Effector memory CD8-positive, alpha-beta T cell (primary cell): ENCODE measurements at regions not wholly inside any gene's neighbourhood (a gene's known extent, or its start where the extent isn't known, plus 50 kb on each side); places are given as distances from the start of the nearest gene placed in this dataset.

Experiments used
- ATAC-seq: fragments of 150-1000 bp; cut with Tn5 transposase; replicated peaks from 2 replicates; pipeline ENCODE4 v1.10.0; 2021; ENCODE audit warnings: mild to moderate bottlenecking, moderate library complexity
- DNase-seq, 3 experiments: peaks; one replicate each; pipeline ENCODE4 v3.0.0; 2021
- H3K27ac Mint-ChIP-seq, 2 donors: one replicate each; pipeline ENCODE4 v1.8.0; 2022; ENCODE audit warnings: mild to moderate bottlenecking in 2 of 2, mixed read lengths in 2 of 2, moderate library complexity in 2 of 2
- H3K27me3 Mint-ChIP-seq, 2 donors: one replicate each; pipeline ENCODE4 v1.8.0; 2022; ENCODE audit warnings: mixed read lengths in 2 of 2
- H3K36me3 Mint-ChIP-seq: one replicate; pipeline ENCODE4 v1.8.0; 2022; ENCODE audit warnings: mild to moderate bottlenecking, moderate library complexity, mixed read lengths; ENCODE audit not compliant: insufficient read depth
- H3K4me1 Mint-ChIP-seq, 2 donors: one replicate each; pipeline ENCODE4 v1.8.0; 2022; ENCODE audit warnings: low read depth in 2 of 2, mixed read lengths in 2 of 2
- H3K4me3 Mint-ChIP-seq, 2 donors: one replicate each; pipeline ENCODE4 v1.8.0; 2022; ENCODE audit warnings: mild to moderate bottlenecking in 2 of 2, mixed read lengths in 2 of 2, moderate library complexity in 2 of 2
- H3K9me3 Mint-ChIP-seq, 2 donors: one replicate each; pipeline ENCODE4 v1.8.0; 2022; ENCODE audit warnings: mixed read lengths in 2 of 2

GRCh38 chr6:160919723-160920440, 71.7 kb upstream of the MAP3K4 start:
- Mint-ChIP-seq H3K4me1 (no peaks in the 10 kb centered on the region), H3K27ac (no peak overlapping the region), H3K9me3 (no peaks in the 10 kb centered on the region), H3K4me3 (no peak overlapping the region), H3K27me3 (peaks cover 28 to 39% of the 10 kb centered on the region in 2 donors), H3K36me3 (no peaks in the 10 kb centered on the region)
- ATAC-seq (no peak), DNase-seq (no peak)

DNA sequence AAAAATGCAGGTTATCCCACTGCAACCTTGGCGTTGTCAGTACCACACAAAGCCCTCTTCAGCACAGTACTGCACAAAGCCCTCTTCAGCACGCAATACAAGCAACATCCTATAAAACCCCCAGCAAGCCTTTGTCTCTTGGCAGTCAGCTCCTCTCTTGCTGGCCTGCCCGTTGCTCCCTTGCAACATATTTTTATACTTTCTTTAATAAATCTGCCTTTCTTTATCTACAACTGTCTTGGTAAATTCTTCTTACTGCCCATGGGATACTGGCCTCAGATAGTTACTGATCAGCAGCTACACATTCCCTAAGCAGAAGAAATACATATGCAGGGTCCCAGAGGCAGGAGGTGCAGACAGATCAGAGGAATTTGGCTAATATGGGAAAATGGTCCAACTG, 70.5 kb upstream of the MAP3K4 start:
- H3K27me3 Mint-ChIP-seq = peaks cover 34 to 42% of the 10 kb centered on the region in 2 donors
- DNase-seq (no peak), ATAC-seq (no peak)
- no peaks in the 10 kb centered on the region for H3K9me3 Mint-ChIP-seq
- H3K27ac Mint-ChIP-seq = no peak overlapping the region
- no peaks in the 10 kb centered on the region for H3K4me1 Mint-ChIP-seq
- no peaks in the 10 kb centered on the region for H3K36me3 Mint-ChIP-seq
- no peak overlapping the region for H3K4me3 Mint-ChIP-seq

DNA sequence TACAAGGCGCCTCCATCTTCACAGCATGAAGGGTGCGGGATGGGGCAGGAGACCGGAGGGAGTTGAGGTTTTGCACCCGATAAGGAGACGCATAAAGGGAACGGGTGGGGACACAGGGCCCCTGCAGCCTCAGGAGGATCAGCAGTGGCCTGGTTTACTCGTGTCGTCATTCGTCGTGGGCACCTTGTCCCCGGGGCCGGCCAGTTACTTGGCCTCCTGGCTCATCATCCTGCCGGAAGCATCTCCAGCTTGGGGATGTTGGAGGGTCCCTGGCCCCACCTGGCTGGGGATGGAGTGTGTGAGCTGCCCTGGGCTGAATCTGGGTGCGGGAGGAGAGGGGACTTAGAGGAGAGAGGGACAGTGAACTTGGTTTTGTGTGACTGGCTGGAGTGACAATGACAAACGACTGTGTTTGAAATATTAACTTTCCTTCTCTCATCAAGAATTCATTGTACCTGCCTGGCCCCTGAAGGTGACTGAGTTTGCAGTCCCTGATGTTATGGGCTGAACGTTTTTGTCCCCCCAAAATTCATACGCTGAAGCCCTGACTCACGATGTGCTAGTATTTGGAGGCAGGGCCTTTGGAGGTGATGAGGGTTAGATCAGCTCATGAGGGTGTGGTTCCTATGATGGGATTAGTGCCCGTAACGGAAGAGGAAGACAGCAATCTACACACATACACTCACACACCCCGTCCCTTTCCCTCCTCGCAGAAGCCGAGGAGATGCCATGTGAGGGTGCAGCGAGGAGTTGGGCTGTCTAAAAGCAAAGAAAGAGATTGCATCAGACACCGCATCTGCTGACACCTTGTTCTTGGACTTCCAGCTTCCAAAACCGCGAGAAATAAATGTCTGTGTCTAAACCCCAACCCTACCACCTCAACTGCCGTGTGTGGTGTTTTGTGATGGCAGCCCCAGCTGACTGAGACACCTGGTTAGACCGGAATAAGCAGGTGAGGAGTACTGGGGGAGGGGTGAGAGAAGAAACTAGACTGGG, 65.0 kb upstream of the MAP3K4 start:
- H3K4me1 Mint-ChIP-seq = peaks cover 0 to 2% of the 10 kb centered on the region in 2 donors
- DNase-seq = no peak
- H3K36me3 Mint-ChIP-seq = no peaks in the 10 kb centered on the region
- no peak overlapping the region for H3K4me3 Mint-ChIP-seq
- H3K27ac Mint-ChIP-seq = no peak overlapping the region
- H3K27me3 Mint-ChIP-seq = peaks cover 52 to 77% of the 10 kb centered on the region in 2 donors
- no peak for ATAC-seq
- no peaks in the 10 kb centered on the region for H3K9me3 Mint-ChIP-seq

DNA sequence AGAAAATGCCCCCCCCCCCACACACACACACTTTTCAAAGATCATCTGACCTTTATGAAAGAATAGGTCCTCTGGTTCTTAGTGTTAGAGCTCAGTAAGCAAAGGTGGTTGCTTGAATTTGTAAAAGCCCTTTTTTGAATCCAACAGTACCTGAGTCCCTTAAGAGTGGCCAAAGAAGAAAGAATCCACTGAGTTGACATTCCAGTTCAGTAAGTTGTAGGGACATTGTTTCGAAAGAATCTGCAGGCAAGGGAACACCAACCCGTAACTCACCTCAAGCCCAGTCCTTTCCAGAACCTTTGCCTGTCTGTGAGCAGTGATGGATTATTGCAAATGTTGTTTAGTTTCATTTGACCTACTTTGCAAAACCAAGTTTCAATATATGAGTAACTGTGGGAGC, 64.2 kb upstream of the MAP3K4 start:
- ATAC-seq = no peak
- no peaks in the 10 kb centered on the region for H3K36me3 Mint-ChIP-seq

GRCh38 chr6:160929361-160929760, 62.2 kb upstream of the MAP3K4 start:
- Mint-ChIP-seq H3K4me3 (no peak overlapping the region), H3K27me3 (peaks cover 44 to 60% of the 10 kb centered on the region in 2 donors), H3K9me3 (no peaks in the 10 kb centered on the region), H3K4me1 (peaks cover 0 to 2% of the 10 kb centered on the region in 2 donors), H3K36me3 (no peaks in the 10 kb centered on the region), H3K27ac (no peak overlapping the region)
- ATAC-seq (no peak), DNase-seq (no peak)

More for the DNA sequence above, 64.2 kb upstream of the MAP3K4 start:
- peaks cover 0 to 2% of the 10 kb centered on the region in 2 donors for H3K4me1 Mint-ChIP-seq
- no peaks in the 10 kb centered on the region for H3K9me3 Mint-ChIP-seq
- H3K27ac Mint-ChIP-seq = no peak overlapping the region
- no peak overlapping the region for H3K4me3 Mint-ChIP-seq
- no peak for DNase-seq
- H3K27me3 Mint-ChIP-seq = peaks cover 45 to 68% of the 10 kb centered on the region in 2 donors

GRCh38 chr6:160929831-160930230, 61.7 kb upstream of the MAP3K4 start:
- Mint-ChIP-seq H3K4me1 (peaks cover 0 to 2% of the 10 kb centered on the region in 2 donors), H3K27ac (no peak overlapping the region), H3K27me3 (peaks cover 44 to 55% of the 10 kb centered on the region in 2 donors), H3K4me3 (no peak overlapping the region), H3K9me3 (no peaks in the 10 kb centered on the region), H3K36me3 (no peaks in the 10 kb centered on the region)
- no peak for DNase-seq
- ATAC-seq = no peak

GRCh38 chr6:160930547-160931377, 60.8 kb upstream of the MAP3K4 start:
- Mint-ChIP-seq H3K4me3 (peak overlapping the region in 1 of 2 donors; percentile 43), H3K27me3 (peaks cover 42 to 46% of the 10 kb centered on the region in 2 donors), H3K27ac (no peak overlapping the region), H3K36me3 (no peaks in the 10 kb centered on the region), H3K9me3 (no peaks in the 10 kb centered on the region), H3K4me1 (peaks cover 0 to 2% of the 10 kb centered on the region in 2 donors)
- ATAC-seq = peak; percentile 63
- peak; percentile 34 to 45 (median 34) for DNase-seq

- Mint-ChIP-seq H3K27me3 (peaks cover 37 to 38% of the 10 kb centered on the region in 2 donors), H3K9me3 (no peaks in the 10 kb centered on the region), H3K4me3 (no peak overlapping the region), H3K36me3 (no peaks in the 10 kb centered on the region), H3K27ac (no peak overlapping the region), H3K4me1 (peaks cover 0 to 2% of the 10 kb centered on the region in 2 donors)
- ATAC-seq = no peak
- DNase-seq = no peak
Observed at GRCh38 chr6:160931378-160932310, 59.9 kb upstream of the MAP3K4 start.

- H3K27me3 Mint-ChIP-seq = peaks cover 21 to 28% of the 10 kb centered on the region in 2 donors
- no peaks in the 10 kb centered on the region for H3K9me3 Mint-ChIP-seq
- no peak overlapping the region for H3K4me3 Mint-ChIP-seq
- peaks cover 0 to 2% of the 10 kb centered on the region in 2 donors for H3K4me1 Mint-ChIP-seq
- H3K36me3 Mint-ChIP-seq = no peaks in the 10 kb centered on the region
- ATAC-seq = no peak
- H3K27ac Mint-ChIP-seq = no peak overlapping the region
- DNase-seq = no peak
Observed at GRCh38 chr6:160933256-160933655, 58.3 kb upstream of the MAP3K4 start.

- Mint-ChIP-seq H3K4me1 (peaks cover 0 to 2% of the 10 kb centered on the region in 2 donors), H3K27me3 (peaks cover 17 to 22% of the 10 kb centered on the region in 2 donors), H3K36me3 (no peaks in the 10 kb centered on the region)
Observed at GRCh38 chr6:160934157-160934556, 57.4 kb upstream of the MAP3K4 start.

DNA sequence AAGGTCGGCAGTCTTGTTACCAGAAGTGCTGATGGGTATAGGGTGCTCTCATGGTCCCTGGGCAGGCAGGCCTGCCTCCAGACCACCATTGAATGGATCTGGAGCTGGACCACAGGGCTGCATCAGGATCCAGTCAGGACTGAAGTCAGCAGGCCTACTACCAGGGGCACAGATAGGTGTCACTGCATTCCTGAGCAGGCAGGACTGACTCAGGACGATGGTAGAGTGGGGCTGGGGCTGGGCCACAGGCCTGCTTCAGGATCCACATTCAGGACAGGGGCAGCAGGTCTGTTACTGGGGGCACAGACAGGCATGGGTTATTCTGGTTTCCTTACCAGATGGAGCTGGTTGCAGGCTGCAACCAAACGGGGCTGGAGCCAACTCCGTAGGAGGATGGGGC, 51.4 kb upstream of the MAP3K4 start:
- Mint-ChIP-seq H3K27ac (no peak overlapping the region), H3K36me3 (no peaks in the 10 kb centered on the region), H3K27me3 (peaks cover 12 to 20% of the 10 kb centered on the region in 2 donors), H3K4me3 (no peak overlapping the region), H3K9me3 (no peaks in the 10 kb centered on the region), H3K4me1 (no peaks in the 10 kb centered on the region)
- ATAC-seq (no peak), DNase-seq (no peak)

More at GRCh38 chr6:160934157-160934556, 57.4 kb upstream of the MAP3K4 start:
- ATAC-seq (no peak), DNase-seq (no peak)
- no peak overlapping the region for H3K27ac Mint-ChIP-seq
- no peaks in the 10 kb centered on the region for H3K9me3 Mint-ChIP-seq
- no peak overlapping the region for H3K4me3 Mint-ChIP-seq
